OCI-LY3 (cell line): ENCODE measurements at regions not wholly inside any gene's neighbourhood (a gene's known extent, or its start where the extent isn't known, plus 50 kb on each side); places are given as distances from the start of the nearest gene placed in this dataset.
"Not testable (repeated sequence)": the region's sequence is repeated elsewhere in the genome, so short reads cannot be mapped to it uniquely, and the experiment has no call there.

Experiments
- CTCF ChIP-seq: fragments of 200-600, 300-600 bp; sonication (generic); IDR thresholded peaks from 2 replicates; pipeline ENCODE4 v1.5.1; 2014; ENCODE audit warnings: antibody characterized with exemption, low read length, low read depth
- EZH2phosphoT487 ChIP-seq: fragments of 200-600 bp; shearing (Covaris generic); IDR thresholded peaks from 2 replicates; pipeline ENCODE4 v1.6.1; 2018; ENCODE audit warnings: antibody characterized with exemption, mixed run types, low read depth

DNA sequence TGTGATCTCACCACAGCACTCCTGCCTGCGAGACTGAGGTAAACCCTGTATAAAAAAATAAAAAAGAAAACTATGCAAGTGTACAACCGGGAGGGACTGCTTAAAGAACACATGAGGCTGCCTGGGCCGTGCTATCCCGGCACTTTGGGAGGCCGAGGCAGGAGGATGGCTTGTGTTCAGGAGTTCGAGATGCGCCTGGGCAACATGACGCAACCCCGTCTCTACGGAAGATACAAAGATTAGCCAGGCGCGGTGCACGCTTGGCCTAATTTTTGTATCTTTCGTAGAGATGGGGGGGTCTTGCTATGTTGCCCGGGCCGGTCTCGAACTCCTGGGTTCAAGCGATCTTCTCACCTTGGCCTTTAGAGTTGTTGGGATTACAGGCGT lies 75.2 kb upstream of the ERV3-1 start:
- TF ChIP-seq CTCF, EZH2phosphoT487: not testable (repeated sequence)
